ENCODE measurements at regions not wholly inside any gene's neighbourhood (a gene's known extent, or its start where the extent isn't known, plus 50 kb on each side); places are given as distances from the start of the nearest gene placed in this dataset.

DNA sequence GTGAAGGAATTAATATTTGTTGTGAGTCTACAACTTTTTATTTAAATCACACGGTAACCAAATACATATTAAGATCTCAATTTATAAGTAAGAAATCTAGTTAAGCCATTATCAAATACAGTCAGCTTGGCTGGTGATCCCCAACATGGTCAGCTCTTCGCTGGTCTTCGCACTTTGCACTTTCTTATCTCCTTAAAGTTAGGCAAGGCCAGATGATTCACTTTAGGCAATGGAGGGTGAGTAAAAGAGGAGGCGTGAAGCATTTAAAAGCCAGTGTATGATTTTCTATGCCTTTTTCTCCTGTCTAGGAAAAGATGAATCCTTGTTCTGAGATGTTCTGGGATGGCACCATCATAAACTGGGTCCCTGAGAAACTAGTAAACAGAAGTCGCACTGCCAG, 793.7 kb upstream of the ARGLU1 start:
- Histone ChIP-seq H3K4me1 (no peaks in the 10 kb centered on the region), H3K36me3 (no peaks in the 10 kb centered on the region), H3K27ac (replicated peaks) (no peak overlapping the region), H3K4me3 (no peak overlapping the region), H3K27me3 (ENCODE audit: low read depth) (no peaks in the 10 kb centered on the region), H3K9me3 (replicated peaks) (no peaks in the 10 kb centered on the region)
- intact Hi-C loops (cut with micrococcal nuclease): no loop called here
- TF ChIP-seq, protein P1, sequence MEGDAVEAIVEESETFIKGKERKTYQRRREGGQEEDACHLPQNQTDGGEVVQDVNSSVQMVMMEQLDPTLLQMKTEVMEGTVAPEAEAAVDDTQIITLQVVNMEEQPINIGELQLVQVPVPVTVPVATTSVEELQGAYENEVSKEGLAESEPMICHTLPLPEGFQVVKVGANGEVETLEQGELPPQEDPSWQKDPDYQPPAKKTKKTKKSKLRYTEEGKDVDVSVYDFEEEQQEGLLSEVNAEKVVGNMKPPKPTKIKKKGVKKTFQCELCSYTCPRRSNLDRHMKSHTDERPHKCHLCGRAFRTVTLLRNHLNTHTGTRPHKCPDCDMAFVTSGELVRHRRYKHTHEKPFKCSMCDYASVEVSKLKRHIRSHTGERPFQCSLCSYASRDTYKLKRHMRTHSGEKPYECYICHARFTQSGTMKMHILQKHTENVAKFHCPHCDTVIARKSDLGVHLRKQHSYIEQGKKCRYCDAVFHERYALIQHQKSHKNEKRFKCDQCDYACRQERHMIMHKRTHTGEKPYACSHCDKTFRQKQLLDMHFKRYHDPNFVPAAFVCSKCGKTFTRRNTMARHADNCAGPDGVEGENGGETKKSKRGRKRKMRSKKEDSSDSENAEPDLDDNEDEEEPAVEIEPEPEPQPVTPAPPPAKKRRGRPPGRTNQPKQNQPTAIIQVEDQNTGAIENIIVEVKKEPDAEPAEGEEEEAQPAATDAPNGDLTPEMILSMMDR (IDR thresholded peaks at IDR 0.05; ENCODE audit: borderline replicate concordance): no peak
- no peak for DNase-seq

DNA sequence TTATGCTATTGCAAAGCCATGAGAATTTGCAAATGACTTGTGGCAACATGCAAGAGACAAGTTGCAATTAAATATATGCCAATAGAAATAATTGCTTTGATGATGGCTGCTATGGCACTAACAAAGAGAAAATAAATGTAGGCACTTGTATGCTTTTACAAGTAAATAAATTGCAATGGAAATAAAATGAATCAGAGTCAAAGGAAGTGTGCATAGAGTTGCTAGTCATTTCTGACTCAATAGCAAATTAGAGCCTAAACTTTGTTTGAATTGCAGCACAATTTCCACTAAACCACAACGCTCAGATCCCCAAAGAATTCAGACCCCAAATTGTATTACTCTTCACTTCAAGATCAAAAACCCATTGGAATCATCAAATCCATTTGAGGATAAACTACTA, 792.1 kb upstream of the ARGLU1 start:
- Histone ChIP-seq H3K4me3 (no peak overlapping the region), H3K4me1 (no peaks in the 10 kb centered on the region), H3K36me3 (no peaks in the 10 kb centered on the region), H3K27me3 (ENCODE audit: low read depth) (no peaks in the 10 kb centered on the region), H3K27ac (replicated peaks) (no peak overlapping the region), H3K9me3 (replicated peaks) (no peaks in the 10 kb centered on the region)
- intact Hi-C loops (cut with micrococcal nuclease): no loop called here
- DNase-seq: no peak
- TF ChIP-seq, protein P1 (IDR thresholded peaks at IDR 0.05; ENCODE audit: borderline replicate concordance): no peak

DNA sequence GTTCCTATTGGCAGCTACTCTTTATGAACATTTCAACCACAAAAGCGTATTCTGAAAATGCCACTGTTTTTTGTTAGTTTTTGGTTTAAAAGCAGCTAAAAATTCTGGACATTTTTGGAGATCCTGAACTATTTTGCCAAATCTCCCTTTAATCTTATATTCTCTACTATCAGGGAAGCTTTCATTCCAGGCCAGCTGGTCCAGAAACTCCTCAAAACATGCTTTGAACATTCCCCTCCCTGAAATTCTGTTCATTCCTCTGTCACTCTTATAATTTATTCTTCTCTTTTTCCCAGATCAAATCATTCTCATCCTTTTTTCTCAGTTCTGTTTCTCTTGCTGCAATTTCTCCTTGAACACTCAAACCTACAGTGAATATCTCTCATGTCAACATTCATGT, 790.9 kb upstream of the ARGLU1 start:
- Histone ChIP-seq H3K27ac (replicated peaks) (no peak overlapping the region), H3K4me3 (no peak overlapping the region), H3K4me1 (no peaks in the 10 kb centered on the region), H3K27me3 (ENCODE audit: low read depth) (no peaks in the 10 kb centered on the region), H3K9me3 (replicated peaks) (no peaks in the 10 kb centered on the region), H3K36me3 (no peaks in the 10 kb centered on the region)
- TF ChIP-seq, protein P1 (IDR thresholded peaks at IDR 0.05; ENCODE audit: borderline replicate concordance): no peak
- no peak for DNase-seq
- intact Hi-C loops (cut with micrococcal nuclease): no loop called here

DNA sequence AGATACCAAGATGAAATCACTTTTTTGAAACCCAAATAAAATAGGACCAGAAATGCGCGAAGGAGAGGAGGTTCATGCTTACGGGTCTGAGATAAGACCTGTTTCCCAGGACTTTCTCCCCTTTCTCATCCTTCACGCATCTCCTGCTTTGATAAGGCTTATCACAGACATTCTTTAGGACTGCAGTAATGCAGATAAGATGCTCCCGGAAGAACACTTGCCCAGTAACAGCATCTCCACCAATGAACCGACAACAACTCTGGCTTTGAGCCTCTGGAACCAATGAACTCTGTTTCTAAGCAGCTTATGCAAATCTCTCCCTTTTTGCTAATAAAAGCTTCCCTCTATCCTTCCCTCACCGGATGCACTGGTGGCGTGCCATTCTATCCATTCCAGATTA, 783.4 kb upstream of the ARGLU1 start:
- Histone ChIP-seq H3K9me3 (replicated peaks) (no peaks in the 10 kb centered on the region), H3K4me3 (no peak overlapping the region), H3K36me3 (no peaks in the 10 kb centered on the region), H3K27me3 (ENCODE audit: low read depth) (peaks cover 5% of the 10 kb centered on the region), H3K4me1 (no peaks in the 10 kb centered on the region), H3K27ac (replicated peaks) (no peak overlapping the region)
- DNase-seq: no peak
- intact Hi-C loops (cut with micrococcal nuclease): no loop called here
- TF ChIP-seq, protein P1 (IDR thresholded peaks at IDR 0.05; ENCODE audit: borderline replicate concordance): no peak

DNA sequence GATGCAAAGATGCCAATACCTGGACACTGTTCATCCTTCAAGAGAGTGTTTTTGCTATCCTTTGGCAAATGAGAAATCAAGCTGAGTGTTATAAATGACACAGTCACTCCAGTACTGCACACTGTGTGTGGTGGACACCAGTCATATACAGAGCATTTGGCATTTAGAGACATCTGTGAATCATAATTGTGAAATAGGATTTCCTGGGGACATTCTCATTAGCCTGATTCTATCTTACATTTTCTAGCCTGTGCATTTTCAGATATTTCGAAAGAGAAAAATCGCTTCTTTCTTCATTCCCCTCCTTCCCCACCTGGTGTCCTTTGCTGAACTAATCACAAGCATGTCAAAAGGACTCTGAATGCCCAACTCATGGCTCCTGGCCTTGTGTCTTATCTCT, 781.0 kb upstream of the ARGLU1 start:
- no peak for DNase-seq

More for the DNA sequence above, 781.0 kb upstream of the ARGLU1 start:
- Histone ChIP-seq H3K27ac (replicated peaks) (no peak overlapping the region), H3K27me3 (ENCODE audit: low read depth) (peaks cover 5% of the 10 kb centered on the region), H3K4me1 (no peaks in the 10 kb centered on the region), H3K36me3 (no peaks in the 10 kb centered on the region), H3K9me3 (replicated peaks) (no peaks in the 10 kb centered on the region), H3K4me3 (no peak overlapping the region)
- TF ChIP-seq, protein P1 (IDR thresholded peaks at IDR 0.05; ENCODE audit: borderline replicate concordance): no peak
- intact Hi-C loops (cut with micrococcal nuclease): no loop called here

Data from left ventricle myocardium inferior (tissue), 1 donor.